ENCODE measurements at regions not wholly inside any gene's neighbourhood (a gene's known extent, or its start where the extent isn't known, plus 50 kb on each side); places are given as distances from the start of the nearest gene placed in this dataset.
"Not testable (repeated sequence)": the region's sequence is repeated elsewhere in the genome, so short reads cannot be mapped to it uniquely, and the experiment has no call there.

GRCh38 chr11:109680127-109680526, 258.1 kb downstream of the C11orf87 start:
- peak; percentile 18 for DNase-seq (ENCODE audit: low read depth)

DNA sequence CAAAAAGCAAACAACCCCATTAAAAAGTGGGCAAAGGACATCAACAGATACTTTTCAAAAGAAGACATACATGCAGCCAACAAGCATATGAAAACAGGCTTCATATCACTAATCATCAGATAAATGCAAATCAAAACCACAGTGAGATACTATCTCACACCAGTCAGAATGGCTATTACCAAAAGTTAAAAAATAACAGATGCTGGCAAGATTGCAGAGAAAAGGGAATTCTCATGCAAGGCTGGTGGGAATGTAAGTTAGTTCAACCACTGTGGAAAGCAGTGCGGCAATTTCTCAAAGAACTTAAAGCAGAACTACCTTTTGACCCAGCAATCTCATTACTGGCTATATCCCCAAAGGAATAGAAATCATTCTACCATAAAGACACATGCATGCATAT, 260.8 kb downstream of the C11orf87 start:
- DNase-seq (ENCODE audit: low read depth), result not testable (repeated sequence)

GRCh38 chr11:109695696-109696095, 273.7 kb downstream of the C11orf87 start:
- DNase-seq (ENCODE audit: low read depth), result peak; percentile 24

- peak; percentile 88 for DNase-seq (ENCODE audit: low read depth)
Measured at GRCh38 chr11:109696191-109696897, 274.4 kb downstream of the C11orf87 start.

DNA sequence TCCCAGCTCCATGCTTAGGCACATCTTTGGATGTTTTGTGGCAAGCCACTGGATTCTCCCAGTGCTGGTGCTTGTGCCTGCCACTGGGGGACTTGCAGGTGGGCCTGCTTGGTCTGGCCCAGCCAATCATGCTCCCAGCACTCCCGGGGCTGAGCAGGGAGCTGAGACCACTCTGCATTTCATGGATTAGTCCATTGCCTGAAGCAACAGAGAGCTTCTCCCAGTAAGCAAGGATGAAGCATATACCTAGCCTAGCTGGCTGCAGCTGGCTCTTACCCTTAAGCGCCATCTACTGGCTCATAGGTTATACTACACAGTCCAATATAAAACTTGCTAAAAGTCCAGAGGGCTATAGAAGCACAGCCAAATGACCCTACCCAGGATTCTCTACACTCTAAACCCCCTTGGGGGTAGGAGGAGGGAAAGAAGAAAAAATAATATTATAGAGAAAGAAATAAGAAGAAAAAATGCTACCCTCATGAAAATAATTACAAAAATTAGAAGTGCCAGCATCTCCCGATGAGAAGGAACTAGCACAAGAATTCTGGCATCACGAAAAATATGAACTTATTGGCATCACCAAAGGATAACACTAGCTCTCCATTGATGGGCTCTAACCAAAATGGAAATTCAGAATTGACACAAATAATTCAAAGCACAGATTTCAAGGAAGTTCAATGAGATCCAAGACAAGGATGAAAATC, 275.3 kb downstream of the C11orf87 start:
- DNase-seq (ENCODE audit: low read depth), result peak; percentile 23

- DNase-seq (ENCODE audit: low read depth), result no peak
Measured at GRCh38 chr11:109698237-109698636, 276.2 kb downstream of the C11orf87 start.

DNA sequence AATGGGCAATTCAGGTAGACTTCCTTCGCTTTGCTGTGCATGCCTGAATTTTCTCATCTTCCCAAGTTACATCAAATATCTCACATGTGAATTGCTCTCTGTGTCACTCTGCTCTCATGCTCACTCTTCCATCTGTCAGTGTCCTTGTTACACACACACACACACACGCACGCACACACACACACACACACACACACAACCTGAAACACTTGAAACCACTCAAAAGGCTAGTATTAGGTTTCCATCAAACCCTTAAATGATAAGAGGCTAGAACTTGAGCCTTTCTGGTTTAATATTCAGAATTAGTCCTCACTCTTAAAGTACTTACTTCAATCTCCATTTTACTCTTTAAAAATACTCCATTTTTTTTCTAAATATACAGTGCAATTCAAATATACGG, 282.4 kb downstream of the C11orf87 start:
- DNase-seq (ENCODE audit: low read depth), result no peak

DNA sequence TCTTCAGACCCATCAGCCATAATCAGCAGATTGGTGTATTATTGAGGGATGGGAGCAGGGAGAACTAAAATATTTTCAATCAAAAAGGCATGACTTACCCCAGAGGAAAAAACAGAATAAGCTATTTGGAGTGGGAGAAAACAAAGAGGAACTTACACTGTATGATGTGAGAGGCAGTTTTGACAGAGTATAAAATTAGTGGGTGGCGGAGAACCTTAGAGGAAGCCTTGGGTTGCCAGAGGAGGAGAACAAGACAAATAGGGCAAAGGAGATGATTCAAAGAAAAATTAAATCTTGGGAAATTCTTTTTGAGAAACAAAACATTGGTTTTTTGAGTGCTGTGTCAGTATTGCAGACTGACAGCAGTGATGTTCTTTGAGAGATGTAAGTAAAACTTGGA, 285.0 kb downstream of the C11orf87 start:
- no peak for DNase-seq (ENCODE audit: low read depth)

DNA sequence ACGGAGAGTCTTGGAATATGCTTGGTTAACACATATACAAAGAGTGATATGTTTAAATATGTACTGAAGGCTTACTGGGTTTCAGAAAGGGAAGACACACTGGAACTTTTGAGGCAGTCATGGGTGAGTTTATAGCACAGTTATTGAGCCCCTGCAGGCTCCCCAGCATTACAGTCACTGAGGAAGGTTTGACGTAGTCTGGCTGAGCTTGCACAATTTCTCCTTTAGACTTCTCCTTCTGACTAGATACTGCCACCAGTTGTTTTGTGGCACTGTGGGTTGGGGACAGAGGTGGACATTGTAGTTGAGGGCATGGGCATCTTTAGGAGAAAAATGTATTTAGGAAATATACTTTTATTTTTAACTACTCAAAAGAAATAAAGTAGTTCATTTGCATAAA, 285.4 kb downstream of the C11orf87 start:
- no peak for DNase-seq (ENCODE audit: low read depth)

GRCh38 chr11:109708184-109708583, 286.2 kb downstream of the C11orf87 start:
- no peak for DNase-seq (ENCODE audit: low read depth)

DNA sequence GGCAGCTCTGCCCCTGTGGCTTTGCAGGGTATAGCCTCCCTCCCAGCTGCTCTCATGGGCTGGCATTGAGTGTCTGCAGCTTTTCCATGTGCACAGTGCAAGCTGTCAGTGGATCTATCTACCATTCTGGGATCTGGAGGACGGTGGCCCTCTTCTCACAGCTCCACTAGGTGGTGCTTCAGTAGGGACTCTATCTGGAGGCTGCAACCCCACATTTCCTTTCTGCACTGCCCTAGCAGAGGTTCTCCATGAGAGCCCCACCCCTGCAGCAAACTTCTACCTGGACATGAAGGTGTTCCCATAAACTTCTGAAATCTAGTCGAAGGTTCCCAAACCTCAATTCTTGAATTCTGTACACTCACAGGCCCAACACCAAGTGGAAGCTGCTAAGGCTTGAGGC, 292.5 kb downstream of the C11orf87 start:
- not testable (repeated sequence) for DNase-seq (ENCODE audit: low read depth)

DNA sequence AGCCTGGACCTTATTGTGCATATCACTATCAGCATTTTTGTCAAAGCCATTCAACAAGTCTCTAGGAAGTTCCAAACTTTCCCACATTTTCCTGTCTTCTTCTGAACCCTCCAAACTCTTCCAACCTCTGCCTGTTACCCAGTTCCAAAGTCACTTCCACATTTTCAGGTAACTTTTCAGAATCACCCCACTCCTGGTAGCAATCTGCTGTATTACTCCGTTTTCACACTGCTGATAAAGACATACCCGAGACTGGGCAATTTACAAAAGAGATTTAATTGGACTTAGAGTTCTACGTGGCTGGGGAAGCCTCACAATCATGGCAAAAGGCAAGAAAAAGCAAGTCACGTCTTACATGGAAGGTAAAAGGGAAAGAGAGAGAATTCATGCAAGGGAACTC, 293.4 kb downstream of the C11orf87 start:
- not testable (repeated sequence) for DNase-seq (ENCODE audit: low read depth)

GRCh38 chr11:109726061-109726460, 304.1 kb downstream of the C11orf87 start:
- no peak for DNase-seq (ENCODE audit: low read depth)

- no peak for DNase-seq (ENCODE audit: low read depth)
Measured at GRCh38 chr11:109728056-109728455, 306.1 kb downstream of the C11orf87 start.

GRCh38 chr11:109729761-109730160, 307.8 kb downstream of the C11orf87 start:
- no peak for DNase-seq (ENCODE audit: low read depth)

DNA sequence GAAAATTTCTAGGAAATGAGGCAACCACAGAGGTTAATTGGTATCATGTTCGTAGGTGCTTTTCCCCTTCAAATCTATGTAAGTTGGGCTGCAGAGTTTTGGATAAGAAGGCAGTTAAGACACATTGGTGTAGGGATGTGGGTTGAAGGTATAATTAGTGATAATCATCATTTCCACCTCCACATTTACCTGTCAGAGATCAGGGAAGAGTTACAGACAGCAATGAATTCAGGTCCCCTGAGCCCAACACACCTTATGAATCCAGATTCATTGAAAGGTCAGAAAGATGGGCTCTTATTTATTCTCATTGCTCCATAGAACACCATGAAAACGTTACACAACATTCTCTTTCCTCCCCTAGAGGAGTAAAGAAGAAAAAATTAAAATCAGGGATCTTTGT, 308.7 kb downstream of the C11orf87 start:
- DNase-seq (ENCODE audit: low read depth), result no peak

DNA sequence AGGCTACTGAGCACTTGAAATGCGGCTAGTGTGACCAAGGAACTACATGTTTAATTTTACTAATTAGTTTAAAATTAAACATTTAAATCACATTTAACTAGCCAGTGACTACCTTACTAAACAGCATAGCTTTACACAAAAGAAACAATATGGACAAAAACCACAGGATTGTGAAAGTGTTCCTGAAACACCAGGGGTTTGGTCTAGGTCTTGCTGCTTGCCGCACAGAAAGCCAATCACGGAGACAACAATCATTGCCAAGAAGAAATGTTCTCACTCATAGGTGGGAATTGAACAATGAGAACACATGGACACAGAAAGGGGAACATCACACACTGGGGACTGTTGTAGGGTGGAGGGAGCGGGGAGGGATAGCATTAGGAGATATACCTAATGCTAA, 309.5 kb downstream of the C11orf87 start:
- no peak for DNase-seq (ENCODE audit: low read depth)

DNA sequence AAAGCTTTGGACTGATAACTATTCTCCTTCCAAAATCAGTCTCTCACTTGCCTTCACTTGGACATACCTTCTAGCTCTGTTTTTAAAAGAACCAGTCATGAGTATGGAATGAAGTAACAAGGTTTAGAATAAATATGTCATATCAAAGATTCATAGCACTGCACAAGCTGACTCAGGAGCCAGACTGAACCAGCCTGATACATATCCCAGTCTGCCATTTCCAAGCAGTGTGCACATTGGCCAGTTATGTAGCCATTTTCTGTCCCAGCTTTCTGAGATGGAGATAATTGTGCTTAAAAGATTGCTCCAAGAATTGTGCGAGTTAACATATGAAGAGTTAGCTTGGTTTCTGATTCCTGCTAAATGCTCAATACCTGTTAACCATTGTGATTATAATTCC, 311.3 kb downstream of the C11orf87 start:
- no peak for DNase-seq (ENCODE audit: low read depth)

DNA sequence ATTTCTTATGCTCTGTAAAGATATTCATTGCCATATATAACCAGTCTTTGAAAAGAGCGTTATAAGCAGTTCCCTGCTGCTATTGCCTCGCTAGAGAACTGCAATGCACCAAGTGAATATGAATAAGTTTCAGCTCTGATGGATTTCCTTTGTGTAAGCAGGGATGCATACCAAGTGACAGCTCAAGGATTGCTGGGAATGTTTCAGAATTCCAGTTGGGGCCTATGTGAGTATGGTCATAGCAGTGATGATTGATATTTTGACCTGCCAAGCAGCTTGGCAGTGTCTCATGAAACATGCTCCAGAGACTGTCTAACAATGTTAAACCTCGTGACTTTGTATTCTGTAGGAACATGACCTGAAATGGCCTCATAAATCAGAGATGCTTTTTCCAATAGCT, 312.6 kb downstream of the C11orf87 start:
- DNase-seq (ENCODE audit: low read depth), result no peak

DNA sequence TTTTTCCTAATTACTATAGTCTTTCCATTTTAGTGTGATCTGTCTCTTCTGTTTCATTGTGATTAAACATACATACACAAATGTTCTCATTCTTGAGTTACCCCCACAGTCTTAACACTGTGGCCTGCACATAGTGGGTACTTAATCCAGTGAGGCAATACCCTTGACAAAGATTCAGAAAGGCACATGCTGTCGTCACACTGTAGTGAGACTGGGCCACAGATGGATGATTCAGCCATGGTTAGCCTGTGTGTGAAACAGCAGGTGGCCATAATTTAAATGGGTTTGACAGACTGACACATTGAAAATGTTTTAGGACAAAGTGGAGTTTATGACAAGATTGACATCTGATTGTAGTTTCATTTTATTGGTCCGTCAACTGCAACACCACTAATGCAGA, 313.1 kb downstream of the C11orf87 start:
- DNase-seq (ENCODE audit: low read depth), result no peak

GRCh38 chr11:109739379-109739778, 317.4 kb downstream of the C11orf87 start:
- DNase-seq (ENCODE audit: low read depth), result no peak

DNA sequence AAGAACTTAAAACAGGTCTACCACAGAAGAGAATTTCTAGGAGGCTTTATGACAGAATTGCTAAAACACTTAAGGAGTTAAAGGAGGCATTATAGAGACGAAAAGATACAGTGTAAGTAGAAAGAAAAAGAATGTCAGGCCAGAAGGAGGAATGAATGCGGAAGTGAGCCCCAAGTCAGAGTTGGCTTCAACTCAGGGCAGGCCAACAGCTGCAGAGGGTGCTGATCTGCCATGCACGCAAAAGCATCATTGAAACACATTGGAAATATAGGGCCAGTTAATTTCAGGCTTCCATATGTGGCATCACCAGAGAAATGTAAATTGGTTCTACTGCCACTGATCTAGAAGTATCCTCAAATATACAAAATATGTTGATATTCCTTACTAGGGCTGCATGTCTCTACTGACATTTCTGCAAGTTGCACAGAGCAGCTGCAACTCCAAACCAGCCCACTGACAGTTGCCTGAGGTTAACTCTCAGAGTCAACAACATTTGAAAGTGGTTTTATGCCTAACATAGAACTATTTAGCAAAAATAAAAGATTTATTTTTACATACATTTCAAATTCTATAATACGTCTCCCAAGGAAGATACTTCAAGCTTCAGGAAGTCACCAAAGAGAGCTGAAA, 324.1 kb downstream of the C11orf87 start:
- no peak for DNase-seq (ENCODE audit: low read depth)

DNA sequence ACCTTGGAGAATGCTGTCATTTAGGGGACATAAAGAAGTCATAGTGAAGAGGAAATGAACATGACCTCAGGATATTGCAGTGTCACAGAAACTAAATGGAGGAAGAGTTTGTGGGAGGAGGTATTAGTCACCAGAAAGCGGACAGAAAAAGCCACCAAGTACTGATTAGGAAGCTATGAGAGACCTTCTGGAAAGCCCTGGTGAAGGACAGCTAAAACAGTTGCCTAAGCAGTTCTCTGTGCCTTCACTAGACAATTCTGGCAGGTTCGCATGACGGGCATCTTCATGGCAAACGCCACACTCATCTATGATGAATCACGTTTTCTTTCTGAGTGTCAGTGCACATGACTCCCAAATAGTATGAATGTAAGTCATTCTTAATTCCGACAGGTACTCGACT, 325.8 kb downstream of the C11orf87 start:
- no peak for DNase-seq (ENCODE audit: low read depth)

All from HS-5 (cell line).